ENCODE measurements at regions not wholly inside any gene's neighbourhood (a gene's known extent, or its start where the extent isn't known, plus 50 kb on each side); places are given as distances from the start of the nearest gene placed in this dataset.

GRCh38 chr13:109857325-109857724 lies 70.9 kb upstream of the IRS2 start:
- DNase-seq (ENCODE audit: low spot score), result no peak

- no peak for DNase-seq (ENCODE audit: low spot score)
Measured at GRCh38 chr13:109856350-109856749, 70.0 kb upstream of the IRS2 start.

- no peak for DNase-seq (ENCODE audit: low spot score)
Measured at GRCh38 chr13:109853153-109853552, 66.8 kb upstream of the IRS2 start.

GRCh38 chr13:109846185-109846584 lies 59.8 kb upstream of the IRS2 start:
- DNase-seq (ENCODE audit: low spot score), result no peak

GRCh38 chr13:109844396-109844795 lies 58.0 kb upstream of the IRS2 start:
- DNase-seq (ENCODE audit: low spot score), result no peak

- no peak for DNase-seq (ENCODE audit: low spot score)
Measured at GRCh38 chr13:109843695-109844094, 57.3 kb upstream of the IRS2 start.

- DNase-seq (ENCODE audit: low spot score), result no peak
Measured at GRCh38 chr13:109842212-109842920, 56.0 kb upstream of the IRS2 start.

GRCh38 chr13:109840893-109841287 lies 54.5 kb upstream of the IRS2 start:
- DNase-seq (ENCODE audit: low spot score), result no peak

- peak; percentile 91 for DNase-seq (ENCODE audit: low spot score)
Measured at GRCh38 chr13:109840201-109840892, 54.0 kb upstream of the IRS2 start.

- no peak for DNase-seq (ENCODE audit: low spot score)
Measured at GRCh38 chr13:109836629-109837607, 50.5 kb upstream of the IRS2 start.

All from RKO (cell line).